Gastrocnemius medialis (tissue), 4 donors: ENCODE measurements at regions not wholly inside any gene's neighbourhood (a gene's known extent, or its start where the extent isn't known, plus 50 kb on each side); places are given as distances from the start of the nearest gene placed in this dataset.

Experiments
- CTCF ChIP-seq, 5 experiments: fragments of 450-650 bp in 3 of 5; fragments of 200-600 bp in 2 of 5; sonication (generic) in 2 of 5; IDR thresholded peaks in 4 of 5; conservative IDR thresholded peaks in 1 of 5; 1 replicate in 4 of 5; 2 replicates in 1 of 5; pipeline ENCODE4 v1.5.1; 2016 to 2019; ENCODE audit warnings: antibody characterized with exemption in 5 of 5, mild to moderate bottlenecking in 3 of 5, moderate library complexity in 3 of 5
- POLR2A ChIP-seq, 2 donors: fragments of 450-650 bp; IDR thresholded peaks; one replicate each; pipeline ENCODE4 v1.6.1; 2017; ENCODE audit warnings: antibody characterized with exemption in 2 of 2, mild to moderate bottlenecking in 2 of 2, moderate library complexity in 2 of 2

- TF ChIP-seq POLR2A (IDR thresholded peaks at IDR 0.05) (no peak), CTCF (IDR thresholded peaks at IDR 0.05 in 4 of 5, conservative IDR thresholded peaks at IDR 0.05 in 1 of 5) (no peak)
These were observed 1374.9 kb downstream of the BRD1 start for GRCh38 chr22:48452766-48453165.
